HL-60 (cell line): ENCODE measurements at regions not wholly inside any gene's neighbourhood (a gene's known extent, or its start where the extent isn't known, plus 50 kb on each side); places are given as distances from the start of the nearest gene placed in this dataset.

Experiments
- DNase-seq, 2 experiments: peaks; one replicate each; pipeline ENCODE4 v3.0.0-alpha.2; 2010 to 2020; ENCODE audit warnings: low read depth in 1 of 2, low spot score in 1 of 2
- H3K27ac ChIP-seq: fragments of 250-450 bp; sonication (Bioruptor Pico); replicated peaks from 2 replicates; pipeline ENCODE4 v1.5.1; 2020; ENCODE audit warnings: mild to moderate bottlenecking, moderate library complexity
- H3K27me3 ChIP-seq: fragments of 250-450 bp; sonication (Bioruptor Pico); 2 replicates; pipeline ENCODE4 v1.5.1; 2021; ENCODE audit warnings: mild to moderate bottlenecking, moderate library complexity; ENCODE audit not compliant: insufficient read depth, poor library complexity, severe bottlenecking
- H3K4me3 ChIP-seq: replicated peaks from 2 replicates; pipeline ENCODE4 v1.5.1; 2011; ENCODE audit warnings: mild to moderate bottlenecking, control low read depth, low read length; ENCODE audit not compliant: insufficient read depth
- CTCF ChIP-seq: IDR thresholded peaks from one replicate; pipeline ENCODE4 v1.5.1; 2011; ENCODE audit warnings: low read length, control low read depth, inconsistent platforms; ENCODE audit not compliant: insufficient read depth
- GABPA ChIP-seq: IDR thresholded peaks from 2 replicates; pipeline ENCODE4 v1.6.1; 2012; ENCODE audit warnings: low read depth
- POLR2AphosphoS5 ChIP-seq: IDR thresholded peaks from 2 replicates; pipeline ENCODE4 v1.6.1; 2012; ENCODE audit warnings: low read depth
- SPI1 ChIP-seq: IDR thresholded peaks from 2 replicates; pipeline ENCODE4 v1.6.1; 2012; ENCODE audit warnings: low read depth, mild to moderate bottlenecking, borderline replicate concordance
- TF ChIP-seq, protein P1 (sequence below): IDR thresholded peaks from 2 replicates; pipeline ENCODE4 v1.6.1; 2012; ENCODE audit warnings: low read depth; ENCODE audit not compliant: insufficient replicate concordance

DNA sequence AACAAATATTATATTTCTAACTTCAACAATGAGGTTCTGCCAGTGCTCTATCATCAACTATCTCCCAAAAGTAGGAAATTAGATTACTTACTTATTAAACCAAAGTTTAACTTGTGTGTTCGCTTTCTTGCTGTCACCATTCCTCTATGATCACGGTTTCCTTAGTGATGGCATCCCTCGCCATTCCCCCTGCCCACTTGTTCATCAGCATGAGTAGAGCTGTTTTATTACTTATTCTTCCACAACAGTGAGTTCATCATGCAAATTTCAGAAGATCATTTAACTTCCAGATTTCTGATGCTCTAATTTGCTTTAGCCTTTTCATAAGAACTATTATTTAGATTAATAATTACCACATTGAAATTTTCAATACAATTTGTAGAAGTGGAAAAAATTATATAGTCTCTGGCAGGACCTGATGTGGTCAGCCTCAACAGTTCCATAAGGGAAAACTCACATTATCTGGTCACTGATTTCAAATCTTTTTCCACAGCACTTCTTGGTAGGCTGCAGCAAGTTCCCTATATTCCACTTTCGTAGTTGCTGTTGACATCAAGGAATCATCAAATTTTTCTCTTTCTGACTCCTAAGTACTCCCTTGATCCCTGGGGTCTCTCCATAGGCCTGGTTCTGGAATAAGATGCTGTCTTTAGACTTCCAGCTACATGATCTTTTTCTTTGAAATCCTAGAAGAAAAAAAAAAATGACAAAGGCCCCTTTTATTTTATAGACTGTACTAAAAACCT, 174.6 kb downstream of the RASSF9 start:
- no peaks in the 10 kb centered on the region for H3K27me3 ChIP-seq
- H3K4me3 ChIP-seq: no peak overlapping the region
- DNase-seq: no peak
- H3K27ac ChIP-seq: no peak overlapping the region
- no peak for TF ChIP-seq POLR2AphosphoS5
- TF ChIP-seq, protein P1, sequence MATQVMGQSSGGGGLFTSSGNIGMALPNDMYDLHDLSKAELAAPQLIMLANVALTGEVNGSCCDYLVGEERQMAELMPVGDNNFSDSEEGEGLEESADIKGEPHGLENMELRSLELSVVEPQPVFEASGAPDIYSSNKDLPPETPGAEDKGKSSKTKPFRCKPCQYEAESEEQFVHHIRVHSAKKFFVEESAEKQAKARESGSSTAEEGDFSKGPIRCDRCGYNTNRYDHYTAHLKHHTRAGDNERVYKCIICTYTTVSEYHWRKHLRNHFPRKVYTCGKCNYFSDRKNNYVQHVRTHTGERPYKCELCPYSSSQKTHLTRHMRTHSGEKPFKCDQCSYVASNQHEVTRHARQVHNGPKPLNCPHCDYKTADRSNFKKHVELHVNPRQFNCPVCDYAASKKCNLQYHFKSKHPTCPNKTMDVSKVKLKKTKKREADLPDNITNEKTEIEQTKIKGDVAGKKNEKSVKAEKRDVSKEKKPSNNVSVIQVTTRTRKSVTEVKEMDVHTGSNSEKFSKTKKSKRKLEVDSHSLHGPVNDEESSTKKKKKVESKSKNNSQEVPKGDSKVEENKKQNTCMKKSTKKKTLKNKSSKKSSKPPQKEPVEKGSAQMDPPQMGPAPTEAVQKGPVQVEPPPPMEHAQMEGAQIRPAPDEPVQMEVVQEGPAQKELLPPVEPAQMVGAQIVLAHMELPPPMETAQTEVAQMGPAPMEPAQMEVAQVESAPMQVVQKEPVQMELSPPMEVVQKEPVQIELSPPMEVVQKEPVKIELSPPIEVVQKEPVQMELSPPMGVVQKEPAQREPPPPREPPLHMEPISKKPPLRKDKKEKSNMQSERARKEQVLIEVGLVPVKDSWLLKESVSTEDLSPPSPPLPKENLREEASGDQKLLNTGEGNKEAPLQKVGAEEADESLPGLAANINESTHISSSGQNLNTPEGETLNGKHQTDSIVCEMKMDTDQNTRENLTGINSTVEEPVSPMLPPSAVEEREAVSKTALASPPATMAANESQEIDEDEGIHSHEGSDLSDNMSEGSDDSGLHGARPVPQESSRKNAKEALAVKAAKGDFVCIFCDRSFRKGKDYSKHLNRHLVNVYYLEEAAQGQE: no peak
- no peak for TF ChIP-seq GABPA
- no peak for TF ChIP-seq SPI1
- TF ChIP-seq CTCF: no peak

GRCh38 chr12:85662207-85662602, 174.0 kb downstream of the RASSF9 start:
- TF ChIP-seq CTCF (no peak), SPI1 (no peak), GABPA (no peak), POLR2AphosphoS5 (no peak)
- TF ChIP-seq, protein P1: no peak
- H3K27ac ChIP-seq: no peak overlapping the region
- no peak overlapping the region for H3K4me3 ChIP-seq
- no peak for DNase-seq
- H3K27me3 ChIP-seq: no peaks in the 10 kb centered on the region

DNA sequence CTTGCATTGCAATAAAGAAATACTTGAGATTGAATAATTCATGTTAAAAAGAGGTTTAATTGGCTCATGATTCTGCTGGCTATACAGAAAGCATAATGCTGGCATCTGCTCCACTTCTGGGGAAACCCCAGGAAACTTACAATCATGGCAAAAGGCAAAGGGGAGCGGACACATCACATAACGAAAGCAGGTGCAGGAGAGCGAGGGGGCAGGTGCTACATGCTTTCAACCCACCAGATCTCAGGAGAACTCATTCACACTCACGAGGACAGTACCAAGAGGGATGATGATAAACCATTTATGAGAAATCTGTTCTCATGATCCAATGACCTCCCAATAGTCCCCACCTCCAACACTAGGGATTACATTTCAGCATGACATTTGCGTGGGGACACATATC, 172.6 kb downstream of the RASSF9 start:
- TF ChIP-seq POLR2AphosphoS5 (no peak), SPI1 (no peak), GABPA (no peak), CTCF (no peak)
- TF ChIP-seq, protein P1: no peak
- Histone ChIP-seq H3K4me3 (no peak overlapping the region), H3K27me3 (no peaks in the 10 kb centered on the region), H3K27ac (no peak overlapping the region)
- no peak for DNase-seq
